ENCODE measurements at regions not wholly inside any gene's neighbourhood (a gene's known extent, or its start where the extent isn't known, plus 50 kb on each side); places are given as distances from the start of the nearest gene placed in this dataset.

DNA sequence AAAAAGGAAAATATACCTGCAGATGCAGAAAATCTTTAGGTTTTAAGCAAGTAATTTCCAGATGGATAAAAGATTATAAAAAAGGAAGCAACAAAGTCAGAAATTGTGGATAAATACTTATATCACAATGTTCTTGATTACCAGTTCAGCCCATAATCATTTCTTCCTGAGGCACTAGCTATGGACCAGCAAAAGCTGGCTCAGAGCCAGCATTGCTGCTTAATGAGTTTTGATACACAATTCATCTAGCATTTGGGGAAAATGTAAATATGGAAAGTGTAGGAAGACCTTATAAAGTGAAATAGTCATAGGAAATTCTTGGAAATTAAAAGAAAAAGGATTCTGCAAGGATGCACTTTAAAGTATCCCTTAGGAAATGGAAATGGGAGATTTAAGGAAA lies 168.3 kb upstream of the GBE1 start:
- Histone ChIP-seq H3K4me1 (ENCODE audit: insufficient read depth, poor library complexity, severe bottlenecking) (no peaks in the 10 kb centered on the region), H3K9me3 (ENCODE audit: severe bottlenecking) (no peaks in the 10 kb centered on the region), H3K27ac (ENCODE audit: poor library complexity, severe bottlenecking) (no peak overlapping the region), H3K27me3 (ENCODE audit: insufficient read depth, poor library complexity, severe bottlenecking) (no peaks in the 10 kb centered on the region), H3K4me3 (ENCODE audit: severe bottlenecking) (no peak overlapping the region), H3K36me3 (ENCODE audit: low read depth) (no peaks in the 10 kb centered on the region)
- TF ChIP-seq CTCF (IDR thresholded peaks at IDR 0.05; ENCODE audit: poor library complexity, severe bottlenecking): no peak
- ATAC-seq (ENCODE audit: low read depth) (no peak), DNase-seq (ENCODE audit: low spot score) (no peak)

- Histone ChIP-seq H3K36me3 (ENCODE audit: low read depth) (no peaks in the 10 kb centered on the region), H3K27ac (ENCODE audit: poor library complexity, severe bottlenecking) (no peak overlapping the region), H3K4me3 (ENCODE audit: severe bottlenecking) (no peak overlapping the region), H3K9me3 (ENCODE audit: severe bottlenecking) (no peaks in the 10 kb centered on the region), H3K27me3 (ENCODE audit: insufficient read depth, poor library complexity, severe bottlenecking) (no peaks in the 10 kb centered on the region), H3K4me1 (ENCODE audit: insufficient read depth, poor library complexity, severe bottlenecking) (no peaks in the 10 kb centered on the region)
- no peak for DNase-seq (ENCODE audit: low spot score)
- no peak for ATAC-seq (ENCODE audit: low read depth)
- TF ChIP-seq CTCF (IDR thresholded peaks at IDR 0.05; ENCODE audit: poor library complexity, severe bottlenecking): no peak
Measured at GRCh38 chr3:81927811-81928210, 166.4 kb upstream of the GBE1 start.

GRCh38 chr3:81925385-81925784 lies 163.9 kb upstream of the GBE1 start:
- no peak for ATAC-seq (ENCODE audit: low read depth)
- DNase-seq (ENCODE audit: low spot score): no peak
- Histone ChIP-seq H3K27ac (ENCODE audit: poor library complexity, severe bottlenecking) (no peak overlapping the region), H3K4me3 (ENCODE audit: severe bottlenecking) (no peak overlapping the region), H3K27me3 (ENCODE audit: insufficient read depth, poor library complexity, severe bottlenecking) (no peaks in the 10 kb centered on the region), H3K4me1 (ENCODE audit: insufficient read depth, poor library complexity, severe bottlenecking) (no peaks in the 10 kb centered on the region), H3K9me3 (ENCODE audit: severe bottlenecking) (no peaks in the 10 kb centered on the region), H3K36me3 (ENCODE audit: low read depth) (no peaks in the 10 kb centered on the region)
- TF ChIP-seq CTCF (IDR thresholded peaks at IDR 0.05; ENCODE audit: poor library complexity, severe bottlenecking): no peak

GRCh38 chr3:81923038-81923437 lies 161.6 kb upstream of the GBE1 start:
- ATAC-seq (ENCODE audit: low read depth): no peak
- no peaks in the 10 kb centered on the region for H3K9me3 ChIP-seq (ENCODE audit: severe bottlenecking)
- DNase-seq (ENCODE audit: low spot score): no peak
- TF ChIP-seq CTCF (IDR thresholded peaks at IDR 0.05; ENCODE audit: poor library complexity, severe bottlenecking): no peak
- no peaks in the 10 kb centered on the region for H3K27me3 ChIP-seq (ENCODE audit: insufficient read depth, poor library complexity, severe bottlenecking)
- no peaks in the 10 kb centered on the region for H3K4me1 ChIP-seq (ENCODE audit: insufficient read depth, poor library complexity, severe bottlenecking)
- H3K36me3 ChIP-seq (ENCODE audit: low read depth): no peaks in the 10 kb centered on the region
- H3K4me3 ChIP-seq (ENCODE audit: severe bottlenecking): no peak overlapping the region
- no peak overlapping the region for H3K27ac ChIP-seq (ENCODE audit: poor library complexity, severe bottlenecking)

- Histone ChIP-seq H3K4me1 (ENCODE audit: insufficient read depth, poor library complexity, severe bottlenecking) (no peaks in the 10 kb centered on the region), H3K27me3 (ENCODE audit: insufficient read depth, poor library complexity, severe bottlenecking) (no peaks in the 10 kb centered on the region), H3K9me3 (ENCODE audit: severe bottlenecking) (no peaks in the 10 kb centered on the region), H3K4me3 (ENCODE audit: severe bottlenecking) (no peak overlapping the region), H3K27ac (ENCODE audit: poor library complexity, severe bottlenecking) (no peak overlapping the region), H3K36me3 (ENCODE audit: low read depth) (no peaks in the 10 kb centered on the region)
- no peak for DNase-seq (ENCODE audit: low spot score)
- TF ChIP-seq CTCF (IDR thresholded peaks at IDR 0.05; ENCODE audit: poor library complexity, severe bottlenecking): no peak
- ATAC-seq (ENCODE audit: low read depth): no peak
Measured at GRCh38 chr3:81922404-81922803, 161.0 kb upstream of the GBE1 start.
